HG02981 (cell line): ENCODE measurements at regions not wholly inside any gene's neighbourhood (a gene's known extent, or its start where the extent isn't known, plus 50 kb on each side); places are given as distances from the start of the nearest gene placed in this dataset.

Experiments used
- ATAC-seq: cut with Tn5 transposase; IDR thresholded peaks from one replicate; pipeline ENCODE4 v1.9.1; 2021; ENCODE audit warnings: mild to moderate bottlenecking, moderate library complexity; ENCODE audit not compliant: unreplicated experiment

GRCh38 chr9:27864644-27865438, 291.6 kb upstream of the C9orf72 start:
- ATAC-seq: no peak

GRCh38 chr9:27866741-27867140, 293.5 kb upstream of the C9orf72 start:
- ATAC-seq: no peak

- ATAC-seq: no peak
These were observed 297.1 kb upstream of the C9orf72 start for GRCh38 chr9:27870404-27870803.

GRCh38 chr9:27880156-27880555, 306.9 kb upstream of the C9orf72 start:
- ATAC-seq: no peak

GRCh38 chr9:27880635-27881034, 307.4 kb upstream of the C9orf72 start:
- ATAC-seq: no peak

- peak; percentile 100 for ATAC-seq
These were observed 315.5 kb upstream of the C9orf72 start for GRCh38 chr9:27888661-27889295.

- ATAC-seq: no peak
These were observed 351.2 kb upstream of the C9orf72 start for GRCh38 chr9:27924502-27924901.

- no peak for ATAC-seq
These were observed 352.5 kb upstream of the C9orf72 start for GRCh38 chr9:27925815-27926214.

GRCh38 chr9:27929841-27930240, 356.6 kb upstream of the C9orf72 start:
- no peak for ATAC-seq

GRCh38 chr9:27933210-27934025, 360.1 kb upstream of the C9orf72 start:
- no peak for ATAC-seq

- no peak for ATAC-seq
These were observed 361.2 kb upstream of the C9orf72 start for GRCh38 chr9:27934471-27934870.

- no peak for ATAC-seq
These were observed 365.9 kb upstream of the C9orf72 start for GRCh38 chr9:27939186-27939585.

- no peak for ATAC-seq
These were observed 367.3 kb upstream of the C9orf72 start for GRCh38 chr9:27940535-27940934.

GRCh38 chr9:27943501-27943900, 370.2 kb upstream of the C9orf72 start:
- no peak for ATAC-seq

- ATAC-seq: no peak
These were observed 372.1 kb upstream of the C9orf72 start for GRCh38 chr9:27945386-27945785.

- no peak for ATAC-seq
These were observed 377.1 kb upstream of the C9orf72 start for GRCh38 chr9:27950382-27950781.

GRCh38 chr9:27954858-27955257, 381.6 kb upstream of the C9orf72 start:
- no peak for ATAC-seq

GRCh38 chr9:27963836-27964235, 390.6 kb upstream of the C9orf72 start:
- ATAC-seq: no peak

GRCh38 chr9:27967210-27967609, 393.9 kb upstream of the C9orf72 start:
- no peak for ATAC-seq

GRCh38 chr9:27977931-27978330, 404.6 kb upstream of the C9orf72 start:
- ATAC-seq: no peak

- no peak for ATAC-seq
These were observed 412.4 kb upstream of the C9orf72 start for GRCh38 chr9:27985714-27986113.

- peak; percentile 87 for ATAC-seq
These were observed 417.2 kb upstream of the C9orf72 start for GRCh38 chr9:27990524-27990923.
